SK-N-MC (cell line): ENCODE measurements at regions not wholly inside any gene's neighbourhood (a gene's known extent, or its start where the extent isn't known, plus 50 kb on each side); places are given as distances from the start of the nearest gene placed in this dataset.

Experiments used
- EZH2 ChIP-seq: fragments of 200-600 bp; sonication (generic); IDR thresholded peaks from one replicate; pipeline ENCODE4 v1.6.1; 2017; ENCODE audit warnings: antibody characterized with exemption
- FOXP2 ChIP-seq: optimal IDR thresholded peaks from 2 replicates; pipeline ENCODE3; 2011; ENCODE audit warnings: mild to moderate bottlenecking, moderate library complexity; ENCODE audit not compliant: insufficient read depth; ENCODE audit errors: extremely low read length, control extremely low read depth
- POLR2AphosphoS5 ChIP-seq: IDR thresholded peaks from 2 replicates; pipeline ENCODE4 v1.6.1; 2012; ENCODE audit warnings: mild to moderate bottlenecking, low read depth, low read length, borderline replicate concordance

DNA sequence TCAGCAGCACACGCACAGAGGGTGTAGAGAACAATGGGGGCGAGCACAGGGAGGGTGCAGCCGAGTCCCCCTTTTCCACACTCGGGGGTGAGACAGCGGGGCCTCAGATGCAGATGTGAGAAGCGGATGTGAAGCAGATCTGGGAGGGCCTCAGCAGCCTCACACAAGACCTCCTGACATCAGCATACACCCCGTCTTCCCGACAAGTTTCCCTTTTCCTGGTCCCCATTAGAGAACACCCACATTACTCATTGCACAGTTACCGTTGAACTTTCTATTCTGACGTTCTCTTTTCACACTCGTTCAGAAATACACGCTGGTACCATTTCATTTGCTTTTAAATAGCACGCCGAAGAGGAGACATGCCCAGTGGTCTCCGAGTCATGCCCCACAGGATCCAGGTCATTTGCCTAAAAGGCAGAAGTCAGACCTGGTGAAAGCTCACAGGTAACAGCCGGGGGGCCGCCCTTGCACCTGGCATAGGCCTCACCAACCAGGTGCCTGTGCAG, 129.5 kb upstream of the ID2 start:
- TF ChIP-seq EZH2 (no peak), POLR2AphosphoS5 (no peak), FOXP2 (no peak)
